GM19239 (cell line): ENCODE measurements at regions not wholly inside any gene's neighbourhood (a gene's known extent, or its start where the extent isn't known, plus 50 kb on each side); places are given as distances from the start of the nearest gene placed in this dataset.

Source experiments
- DNase-seq: peaks from one replicate; pipeline ENCODE4 v3.0.0; 2011; ENCODE audit warnings: low spot score; ENCODE audit not compliant: insufficient read length
- FAIRE-seq: peaks from 2 replicates; lab custom pipeline; 2011; peaks lifted over from hg19 to GRCh38; lab: Jason Lieb, UNC

- no peak for FAIRE-seq
- DNase-seq: no peak
Measured at GRCh38 chr15:94107652-94108051, 123.7 kb upstream of the MCTP2 start.

GRCh38 chr15:94105760-94106159 is 125.6 kb upstream of the MCTP2 start:
- DNase-seq: no peak
- FAIRE-seq: no peak

GRCh38 chr15:94100863-94101262 is 130.5 kb upstream of the MCTP2 start:
- FAIRE-seq: no peak
- DNase-seq: no peak

DNA sequence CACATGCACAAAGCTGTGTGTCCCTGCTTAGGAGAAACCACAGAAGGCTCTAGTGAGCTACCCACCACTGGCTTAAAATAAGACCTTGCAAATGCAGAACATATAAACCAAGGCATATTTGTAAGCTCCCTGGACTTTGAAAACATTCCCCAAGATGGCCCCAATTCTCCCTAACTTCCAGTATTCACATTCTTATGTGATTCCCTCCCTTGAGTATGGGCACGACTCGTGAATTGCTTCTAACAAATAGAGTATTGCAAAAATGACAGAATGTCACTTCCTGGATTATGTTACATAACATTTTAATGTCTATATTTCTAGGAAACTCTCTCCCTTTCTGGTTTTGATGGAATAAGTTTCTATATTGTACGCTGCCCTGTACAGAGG is 131.8 kb upstream of the MCTP2 start:
- FAIRE-seq (no peak), DNase-seq (no peak)

- FAIRE-seq: no peak
- DNase-seq: no peak
Measured at GRCh38 chr15:94098921-94099573, 132.3 kb upstream of the MCTP2 start.

DNA sequence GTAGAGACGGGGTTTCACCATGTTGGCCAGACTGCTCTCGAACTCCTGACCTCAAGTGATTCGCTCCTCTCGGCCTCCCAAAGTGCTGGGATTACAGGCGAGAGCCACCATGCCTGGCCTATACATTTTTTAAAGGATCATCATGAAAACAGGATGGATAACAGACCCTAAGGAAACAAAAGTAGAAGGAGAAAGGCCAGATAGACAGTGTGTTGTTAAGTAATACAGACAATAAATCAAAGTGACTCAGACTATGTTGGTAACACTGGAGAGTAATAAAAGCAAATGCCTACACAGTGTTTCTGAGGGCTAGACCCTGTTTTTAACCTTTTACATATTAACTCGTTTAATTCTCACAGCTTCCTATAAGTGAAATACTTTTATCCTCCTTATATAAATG is 133.8 kb upstream of the MCTP2 start:
- no peak for FAIRE-seq

DNA sequence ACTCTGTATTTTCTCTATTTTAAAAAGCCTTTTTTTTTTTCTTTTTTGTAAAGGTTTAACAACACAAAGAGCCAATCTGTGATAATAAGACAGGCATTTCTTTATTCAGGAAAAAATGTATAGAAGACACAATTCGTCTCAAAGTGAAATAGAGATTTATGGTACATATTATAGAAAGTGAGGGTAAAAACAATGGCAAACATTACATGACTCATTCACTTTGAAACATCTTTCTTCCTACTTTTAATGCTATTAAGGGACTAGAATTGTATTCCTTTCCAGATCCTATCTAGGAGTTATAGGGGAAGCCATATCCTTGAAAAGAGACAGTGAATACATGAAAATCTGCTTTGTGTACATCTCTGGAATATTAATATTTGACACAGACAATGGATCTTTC is 137.1 kb upstream of the MCTP2 start:
- FAIRE-seq (no peak), DNase-seq (no peak)

More for the DNA sequence above, 133.8 kb upstream of the MCTP2 start:
- DNase-seq: no peak

DNA sequence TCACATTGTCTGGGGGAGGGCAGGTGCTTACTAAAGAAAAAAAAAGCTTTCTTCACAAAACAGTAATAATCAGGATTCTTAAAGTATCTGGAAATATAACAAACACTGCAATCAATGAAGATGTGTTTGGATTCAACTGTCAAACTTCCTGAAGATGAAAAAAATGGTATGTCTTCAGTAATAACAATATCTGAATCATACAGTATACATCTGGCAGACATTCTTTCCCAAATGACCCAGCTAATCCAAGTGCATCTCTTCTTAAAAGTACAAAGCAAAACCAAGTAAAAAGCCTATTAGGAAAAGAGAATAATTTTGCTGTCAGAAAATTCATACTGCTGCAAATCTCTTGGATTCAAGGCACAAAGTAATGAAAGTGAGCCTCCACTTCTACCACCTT is 145.0 kb upstream of the MCTP2 start:
- FAIRE-seq (no peak), DNase-seq (no peak)

- DNase-seq: no peak
Measured at GRCh38 chr15:94083467-94084052, 147.8 kb upstream of the MCTP2 start.

DNA sequence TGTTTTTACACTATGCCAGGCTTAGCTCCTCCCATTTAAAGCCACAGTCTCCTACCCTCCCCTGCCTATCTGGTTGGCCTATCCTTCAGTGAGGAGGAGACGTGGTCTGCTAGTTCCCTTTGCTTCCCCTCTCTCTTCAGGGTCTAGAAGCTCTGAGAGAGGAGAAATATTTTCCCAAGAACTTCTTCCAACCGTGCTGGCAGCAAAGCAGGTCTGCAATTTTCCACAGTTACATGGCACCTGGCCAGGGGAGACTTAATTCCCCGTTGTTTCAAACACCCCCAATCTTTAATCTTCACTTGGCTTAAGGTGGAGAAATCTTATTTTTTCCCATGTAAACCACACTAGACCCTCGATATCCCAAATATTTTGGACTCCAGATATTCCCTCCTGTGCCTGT is 149.5 kb upstream of the MCTP2 start:
- FAIRE-seq: no peak
- DNase-seq: no peak

More at GRCh38 chr15:94083467-94084052, 147.8 kb upstream of the MCTP2 start:
- no peak for FAIRE-seq

- no peak for FAIRE-seq
Measured at GRCh38 chr15:94080989-94081605, 150.3 kb upstream of the MCTP2 start.

DNA sequence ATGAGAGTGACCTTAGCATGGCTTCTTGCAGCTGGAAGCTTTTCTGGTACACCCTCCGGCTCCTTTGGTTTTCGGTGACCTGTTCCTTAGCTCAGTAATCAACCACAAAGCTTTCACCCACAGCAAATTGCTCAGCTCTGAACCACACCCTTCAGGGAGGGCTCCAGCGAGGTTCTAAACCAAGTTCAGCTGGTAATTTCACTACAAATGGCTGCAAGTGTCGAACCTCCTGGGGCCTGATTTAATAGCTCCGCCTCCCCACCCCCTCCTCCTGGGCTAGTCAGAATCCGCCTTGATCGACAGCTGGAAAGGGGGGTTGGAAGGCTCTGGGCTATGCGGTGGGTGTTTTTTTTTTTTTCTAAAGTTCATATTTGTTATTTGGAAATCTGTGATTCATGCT is 150.9 kb upstream of the MCTP2 start:
- no peak for DNase-seq
- FAIRE-seq: no peak

More at GRCh38 chr15:94080989-94081605, 150.3 kb upstream of the MCTP2 start:
- no peak for DNase-seq

DNA sequence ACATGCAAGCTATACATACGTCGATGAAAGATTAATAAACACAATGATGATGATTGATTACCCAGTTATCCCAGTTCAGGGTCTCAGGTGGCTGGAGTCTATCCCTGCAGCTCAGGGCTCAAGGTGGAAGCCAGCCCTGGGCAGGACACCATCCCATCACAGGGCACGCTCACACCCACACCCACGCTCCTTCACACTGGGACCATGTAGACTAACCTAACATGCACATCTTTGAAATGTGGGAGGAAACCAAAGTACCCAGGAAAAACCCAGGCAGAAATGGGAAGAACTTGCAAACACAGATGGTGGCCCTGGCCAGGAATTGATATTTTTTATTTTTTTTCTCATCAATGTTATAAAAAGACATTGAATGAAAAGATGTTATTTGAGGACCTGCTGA is 151.4 kb upstream of the MCTP2 start:
- no peak for DNase-seq
- no peak for FAIRE-seq

DNA sequence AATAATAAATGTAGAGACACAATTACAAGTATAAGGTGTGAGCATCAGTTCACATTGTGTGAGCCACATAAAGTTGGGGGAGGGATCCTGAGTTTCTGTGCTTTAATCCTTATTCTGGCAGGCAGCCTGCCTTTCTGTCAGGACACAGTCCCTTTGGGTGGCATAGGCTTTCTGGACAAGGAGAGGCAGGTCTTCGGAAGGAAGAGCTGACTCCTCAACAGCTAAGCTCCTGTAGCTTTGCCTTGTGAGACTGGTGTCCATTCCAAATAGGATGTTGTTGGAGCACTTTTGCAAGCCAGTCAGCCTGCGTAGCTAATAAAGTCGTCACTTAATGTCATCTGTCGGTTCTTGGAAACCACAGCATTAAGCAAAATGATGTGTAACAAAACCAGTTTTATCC is 151.9 kb upstream of the MCTP2 start:
- FAIRE-seq (no peak), DNase-seq (no peak)

DNA sequence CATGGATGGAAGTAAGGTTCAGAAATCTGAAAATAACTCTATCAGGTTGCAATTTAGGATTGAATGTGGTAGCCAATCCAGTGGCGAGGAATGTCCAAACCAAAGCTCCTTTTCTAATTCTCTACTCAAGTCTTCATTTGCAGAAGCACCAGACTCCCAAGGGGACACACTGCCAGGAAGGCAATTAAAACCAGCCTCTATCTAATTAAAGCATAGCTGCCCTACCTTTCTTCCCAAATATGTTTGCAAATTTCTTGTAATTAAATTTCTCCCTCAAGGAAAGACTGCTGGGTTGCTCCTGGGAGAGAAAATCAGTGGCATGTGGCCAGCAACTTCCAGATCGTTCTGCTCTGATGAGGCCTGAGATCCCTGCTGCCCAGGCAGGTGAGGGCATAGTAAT is 153.4 kb upstream of the MCTP2 start:
- FAIRE-seq: no peak
- no peak for DNase-seq

DNA sequence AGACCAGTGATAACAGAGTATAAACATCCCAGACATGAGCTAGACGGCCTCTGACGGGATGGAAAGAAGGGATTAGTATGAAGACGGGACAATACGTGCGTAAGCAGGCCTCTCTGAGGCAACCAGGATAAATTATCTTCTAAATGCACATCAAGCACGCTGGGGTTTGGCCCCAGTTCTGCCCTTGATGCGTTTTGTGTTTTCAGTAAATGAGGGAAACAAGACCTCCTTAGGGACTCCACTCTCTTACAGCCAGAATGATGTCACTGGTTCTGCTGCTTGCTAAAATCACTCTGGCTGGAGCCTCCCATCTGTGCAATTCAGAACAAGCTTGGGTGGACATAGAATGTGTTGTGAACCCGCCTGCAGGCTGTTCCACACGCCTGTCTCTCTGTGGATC is 156.0 kb upstream of the MCTP2 start:
- FAIRE-seq: no peak
- no peak for DNase-seq

GRCh38 chr15:94070356-94071295 is 160.7 kb upstream of the MCTP2 start:
- FAIRE-seq (no peak), DNase-seq (no peak)

GRCh38 chr15:94069844-94070243 is 161.5 kb upstream of the MCTP2 start:
- DNase-seq (no peak), FAIRE-seq (no peak)

- FAIRE-seq: no peak
- DNase-seq: no peak
Measured at GRCh38 chr15:94066811-94067210, 164.6 kb upstream of the MCTP2 start.

GRCh38 chr15:94066046-94066445 is 165.3 kb upstream of the MCTP2 start:
- DNase-seq (no peak), FAIRE-seq (no peak)
